ENCODE measurements at regions not wholly inside any gene's neighbourhood (a gene's known extent, or its start where the extent isn't known, plus 50 kb on each side); places are given as distances from the start of the nearest gene placed in this dataset.
A peak's percentile ranks its signal among the peaks of the same experiment; 100 is the strongest.
"Not testable (repeated sequence)": the region's sequence is repeated elsewhere in the genome, so short reads cannot be mapped to it uniquely, and the experiment has no call there.

- Histone ChIP-seq H3K36me3 (no peaks in the 10 kb centered on the region), H3K4me1 (no peaks in the 10 kb centered on the region), H3K9ac (ENCODE audit: low read depth in 2 of 2, low read length in 2 of 2) (no peak overlapping the region), H3K4me3 (no peak overlapping the region), H3K27me3 (no peaks in the 10 kb centered on the region), H3K27ac (no peak overlapping the region), H3K9me3 (no peaks in the 10 kb centered on the region)
- intact Hi-C loops (cut with DNase I), result no loop called here
- peak; percentile 7 for DNase-seq
- TF ChIP-seq, protein P1, sequence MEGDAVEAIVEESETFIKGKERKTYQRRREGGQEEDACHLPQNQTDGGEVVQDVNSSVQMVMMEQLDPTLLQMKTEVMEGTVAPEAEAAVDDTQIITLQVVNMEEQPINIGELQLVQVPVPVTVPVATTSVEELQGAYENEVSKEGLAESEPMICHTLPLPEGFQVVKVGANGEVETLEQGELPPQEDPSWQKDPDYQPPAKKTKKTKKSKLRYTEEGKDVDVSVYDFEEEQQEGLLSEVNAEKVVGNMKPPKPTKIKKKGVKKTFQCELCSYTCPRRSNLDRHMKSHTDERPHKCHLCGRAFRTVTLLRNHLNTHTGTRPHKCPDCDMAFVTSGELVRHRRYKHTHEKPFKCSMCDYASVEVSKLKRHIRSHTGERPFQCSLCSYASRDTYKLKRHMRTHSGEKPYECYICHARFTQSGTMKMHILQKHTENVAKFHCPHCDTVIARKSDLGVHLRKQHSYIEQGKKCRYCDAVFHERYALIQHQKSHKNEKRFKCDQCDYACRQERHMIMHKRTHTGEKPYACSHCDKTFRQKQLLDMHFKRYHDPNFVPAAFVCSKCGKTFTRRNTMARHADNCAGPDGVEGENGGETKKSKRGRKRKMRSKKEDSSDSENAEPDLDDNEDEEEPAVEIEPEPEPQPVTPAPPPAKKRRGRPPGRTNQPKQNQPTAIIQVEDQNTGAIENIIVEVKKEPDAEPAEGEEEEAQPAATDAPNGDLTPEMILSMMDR (IDR thresholded peaks at IDR 0.05), result no peak
Measured at GRCh38 chr15:25248583-25249235, 190.1 kb downstream of the UBE3A start.

- TF ChIP-seq, protein P1 (IDR thresholded peaks at IDR 0.05), result no peak
- no peak overlapping the region for H3K9ac ChIP-seq (ENCODE audit: low read depth in 2 of 2, low read length in 2 of 2)
- H3K36me3 ChIP-seq, result no peaks in the 10 kb centered on the region
- DNase-seq, result peak; percentile 4
- no peaks in the 10 kb centered on the region for H3K4me1 ChIP-seq
- no peak overlapping the region for H3K27ac ChIP-seq
- intact Hi-C loops (cut with DNase I), result no loop called here
- H3K9me3 ChIP-seq, result no peaks in the 10 kb centered on the region
- no peak overlapping the region for H3K4me3 ChIP-seq
- no peaks in the 10 kb centered on the region for H3K27me3 ChIP-seq
Measured at GRCh38 chr15:25249236-25250010, 189.4 kb downstream of the UBE3A start.

DNA sequence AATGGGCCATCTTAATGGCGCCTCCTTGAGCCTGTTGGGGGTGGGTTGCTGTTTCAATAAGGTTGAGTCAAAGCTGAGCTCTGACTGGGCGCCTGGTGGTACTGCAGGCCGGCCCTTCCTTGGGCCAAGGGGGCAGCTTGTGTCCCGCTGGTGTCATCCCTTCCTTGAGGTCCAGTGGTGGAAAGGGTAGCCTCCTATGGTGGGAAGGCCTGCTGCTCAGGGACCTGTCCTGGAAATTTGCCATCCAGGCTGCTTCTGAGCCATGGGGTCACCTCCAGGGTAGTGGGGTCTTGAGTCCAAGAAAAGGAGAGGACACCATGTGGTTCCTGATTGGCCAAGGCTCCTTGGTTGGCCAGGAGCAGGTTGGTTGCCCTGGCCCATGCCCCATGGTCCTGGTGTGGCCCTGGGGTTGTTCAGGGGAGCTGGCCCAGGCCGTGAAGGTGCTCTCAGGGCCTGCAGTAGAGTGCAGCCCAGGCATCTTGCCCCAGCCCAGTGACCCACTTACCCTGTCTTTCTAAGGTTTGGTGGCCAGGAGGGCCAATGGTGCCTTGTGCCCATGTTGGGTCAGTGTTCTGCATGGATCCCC is 188.7 kb downstream of the UBE3A start:
- DNase-seq, result peak; percentile 5
- no peak overlapping the region for H3K9ac ChIP-seq (ENCODE audit: low read depth in 2 of 2, low read length in 2 of 2)
- no peaks in the 10 kb centered on the region for H3K36me3 ChIP-seq
- no peak overlapping the region for H3K27ac ChIP-seq
- TF ChIP-seq, protein P1 (IDR thresholded peaks at IDR 0.05), result no peak
- H3K9me3 ChIP-seq, result no peaks in the 10 kb centered on the region
- H3K27me3 ChIP-seq, result no peaks in the 10 kb centered on the region
- no peaks in the 10 kb centered on the region for H3K4me1 ChIP-seq
- intact Hi-C loops (cut with DNase I), result no loop called here
- H3K4me3 ChIP-seq, result no peak overlapping the region

DNA sequence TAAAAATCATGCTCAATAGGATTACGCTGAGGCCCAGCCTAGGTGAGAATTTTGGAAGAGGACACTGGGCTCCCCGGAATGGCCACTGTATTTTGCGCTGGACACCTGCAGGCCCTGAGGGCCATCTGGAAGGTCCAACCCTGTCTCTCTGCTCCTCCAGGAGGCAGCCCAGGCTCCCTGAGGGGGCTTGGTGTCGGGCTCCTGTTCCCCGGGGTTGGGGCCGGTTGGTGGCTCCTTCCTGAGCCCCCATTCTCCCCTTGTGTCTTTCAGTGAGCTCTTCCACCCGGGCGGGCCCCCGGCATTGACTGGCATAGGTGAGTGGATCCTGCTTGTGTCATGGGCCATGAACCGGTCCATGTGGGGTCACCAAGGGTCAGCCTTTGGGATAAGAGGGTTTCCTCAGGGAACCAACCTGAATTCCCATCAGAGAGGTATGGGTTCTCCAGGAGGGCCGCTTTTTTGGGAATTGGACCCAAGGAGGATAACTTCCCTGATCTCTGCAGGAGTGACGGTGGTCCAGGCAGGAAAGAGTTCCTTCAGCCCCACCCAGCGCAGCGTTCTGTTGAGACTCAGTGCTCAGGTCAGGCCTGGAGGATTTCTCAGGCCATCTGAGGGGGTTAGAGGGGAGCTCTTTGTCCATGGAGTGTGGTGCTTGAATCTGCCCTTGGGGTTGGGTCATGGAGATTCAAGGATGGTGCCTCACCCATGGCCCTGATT is 187.8 kb downstream of the UBE3A start:
- Histone ChIP-seq H3K27ac (no peak overlapping the region), H3K9me3 (no peaks in the 10 kb centered on the region), H3K4me3 (no peak overlapping the region), H3K9ac (ENCODE audit: low read depth in 2 of 2, low read length in 2 of 2) (no peak overlapping the region), H3K27me3 (no peaks in the 10 kb centered on the region), H3K36me3 (no peaks in the 10 kb centered on the region), H3K4me1 (no peaks in the 10 kb centered on the region)
- intact Hi-C loops (cut with DNase I), result no loop called here
- DNase-seq, result no peak
- TF ChIP-seq, protein P1 (IDR thresholded peaks at IDR 0.05), result no peak

GRCh38 chr15:25251700-25252390 is 187.0 kb downstream of the UBE3A start:
- H3K4me1 ChIP-seq, result no peaks in the 10 kb centered on the region
- no peaks in the 10 kb centered on the region for H3K9me3 ChIP-seq
- H3K27me3 ChIP-seq, result no peaks in the 10 kb centered on the region
- H3K4me3 ChIP-seq, result no peak overlapping the region
- H3K27ac ChIP-seq, result no peak overlapping the region
- H3K9ac ChIP-seq (ENCODE audit: low read depth in 2 of 2, low read length in 2 of 2), result no peak overlapping the region
- TF ChIP-seq, protein P1 (IDR thresholded peaks at IDR 0.05), result no peak
- H3K36me3 ChIP-seq, result no peaks in the 10 kb centered on the region
- intact Hi-C loops (cut with DNase I), result no loop called here
- no peak for DNase-seq

DNA sequence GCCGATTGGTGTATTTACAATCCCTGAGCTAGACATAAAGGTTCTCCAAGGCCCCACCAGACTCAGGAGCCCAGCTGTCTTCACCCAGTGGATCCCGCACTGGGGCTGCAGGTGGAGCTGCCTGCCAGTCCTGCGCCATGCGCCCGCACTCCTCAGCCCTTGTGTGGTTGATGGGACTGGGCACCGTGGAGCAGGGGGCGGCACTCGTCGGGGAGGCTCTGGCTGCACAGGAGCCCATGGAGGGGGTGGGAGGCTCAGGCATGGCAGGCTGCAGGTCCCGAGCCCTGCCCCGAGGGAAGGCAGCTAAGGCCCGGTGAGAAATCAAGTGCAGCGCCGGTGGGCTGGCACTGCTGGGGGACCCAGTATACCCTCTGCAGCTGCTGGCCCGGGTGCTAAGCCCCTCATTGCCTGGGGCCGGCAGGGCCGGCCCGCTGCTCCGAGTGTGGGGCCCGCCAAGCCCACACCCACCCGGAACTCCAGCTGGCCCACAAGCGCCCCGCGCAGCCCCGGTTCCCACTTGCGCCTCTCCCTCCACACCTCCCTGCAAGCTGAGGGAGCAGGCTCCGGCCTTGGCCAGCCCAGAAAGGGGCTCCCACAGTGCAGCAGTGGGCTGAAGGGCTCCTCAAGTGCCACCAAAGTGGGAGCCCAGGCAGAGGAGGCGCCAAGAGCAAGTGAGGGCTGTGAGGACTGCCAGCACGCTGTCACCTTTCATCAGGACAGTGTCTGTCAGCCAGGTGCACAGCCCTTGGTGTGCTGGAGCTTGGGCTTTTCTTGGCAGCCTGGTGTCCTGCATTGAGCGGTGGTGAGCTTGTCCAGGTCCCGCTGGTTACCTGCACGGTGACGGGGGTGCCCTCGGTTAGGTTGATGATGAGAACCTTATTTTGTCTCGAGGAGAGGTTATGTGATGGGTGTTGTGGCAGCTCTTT is 185.5 kb downstream of the UBE3A start:
- intact Hi-C loops (cut with DNase I); H3K36me3 ChIP-seq; H3K4me3 ChIP-seq; H3K27me3 ChIP-seq; DNase-seq; H3K9me3 ChIP-seq; H3K27ac ChIP-seq; H3K4me1 ChIP-seq; H3K9ac ChIP-seq (ENCODE audit: low read depth in 2 of 2, low read length in 2 of 2): not testable (repeated sequence)
